ENCODE measurements at regions not wholly inside any gene's neighbourhood (a gene's known extent, or its start where the extent isn't known, plus 50 kb on each side); places are given as distances from the start of the nearest gene placed in this dataset.

DNA sequence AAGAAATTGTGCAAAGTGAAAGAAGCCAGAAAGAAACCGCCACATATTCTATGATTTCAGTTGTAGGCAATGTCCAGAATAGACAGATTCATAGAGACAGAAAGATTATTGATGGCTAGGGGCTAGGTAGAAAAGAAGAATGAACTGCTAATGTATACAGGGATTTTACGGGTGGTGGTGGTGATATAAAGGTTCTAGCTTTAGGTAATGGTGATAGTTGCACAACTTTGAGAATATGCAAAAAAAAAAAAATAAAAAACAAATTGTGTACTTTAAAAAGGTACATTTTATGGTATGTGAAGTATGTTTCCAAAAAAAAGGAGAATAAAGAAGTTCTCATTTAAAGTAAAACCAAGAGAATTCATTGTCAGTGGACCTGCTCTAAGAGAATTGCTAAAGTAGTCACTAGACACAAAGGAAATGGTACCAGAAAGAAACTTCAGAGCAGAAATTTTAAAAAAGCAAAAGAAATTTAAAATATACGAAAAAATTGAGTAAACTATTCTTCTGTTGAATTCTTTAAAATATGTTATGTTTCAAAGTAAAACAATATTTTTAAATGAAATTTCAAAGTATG is 680.1 kb downstream of the UQCRFS1 start:
- H3K4me3 ChIP-seq (ENCODE audit: control insufficient read depth, low read depth, low read length), result no peak overlapping the region
- TF ChIP-seq, protein P1, sequence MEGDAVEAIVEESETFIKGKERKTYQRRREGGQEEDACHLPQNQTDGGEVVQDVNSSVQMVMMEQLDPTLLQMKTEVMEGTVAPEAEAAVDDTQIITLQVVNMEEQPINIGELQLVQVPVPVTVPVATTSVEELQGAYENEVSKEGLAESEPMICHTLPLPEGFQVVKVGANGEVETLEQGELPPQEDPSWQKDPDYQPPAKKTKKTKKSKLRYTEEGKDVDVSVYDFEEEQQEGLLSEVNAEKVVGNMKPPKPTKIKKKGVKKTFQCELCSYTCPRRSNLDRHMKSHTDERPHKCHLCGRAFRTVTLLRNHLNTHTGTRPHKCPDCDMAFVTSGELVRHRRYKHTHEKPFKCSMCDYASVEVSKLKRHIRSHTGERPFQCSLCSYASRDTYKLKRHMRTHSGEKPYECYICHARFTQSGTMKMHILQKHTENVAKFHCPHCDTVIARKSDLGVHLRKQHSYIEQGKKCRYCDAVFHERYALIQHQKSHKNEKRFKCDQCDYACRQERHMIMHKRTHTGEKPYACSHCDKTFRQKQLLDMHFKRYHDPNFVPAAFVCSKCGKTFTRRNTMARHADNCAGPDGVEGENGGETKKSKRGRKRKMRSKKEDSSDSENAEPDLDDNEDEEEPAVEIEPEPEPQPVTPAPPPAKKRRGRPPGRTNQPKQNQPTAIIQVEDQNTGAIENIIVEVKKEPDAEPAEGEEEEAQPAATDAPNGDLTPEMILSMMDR (IDR thresholded peaks at IDR 0.05; ENCODE audit: control insufficient read depth, insufficient read depth, low read depth, low read length, missing control alignments), result no peak
- no peak for DNase-seq (ENCODE audit: low read depth)

DNA sequence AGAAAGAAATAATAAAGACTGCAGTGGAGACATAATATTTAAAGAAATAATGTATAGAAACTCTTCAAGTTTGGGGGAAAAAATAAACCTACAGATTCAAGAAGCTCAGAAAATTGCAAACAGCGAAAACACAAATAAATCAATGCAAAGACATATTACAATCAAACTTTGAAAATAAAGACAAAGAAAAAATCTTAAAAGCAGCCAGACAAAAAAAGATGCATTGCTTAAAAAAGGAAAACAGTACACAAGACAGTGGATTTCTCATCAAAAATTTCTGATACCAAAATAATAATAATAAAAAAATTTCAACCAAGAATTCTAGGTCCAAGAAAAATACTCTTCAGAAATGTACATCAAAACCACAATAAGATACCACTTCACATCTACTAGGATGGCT is 681.0 kb downstream of the UQCRFS1 start:
- TF ChIP-seq, protein P1 (IDR thresholded peaks at IDR 0.05; ENCODE audit: control insufficient read depth, insufficient read depth, low read depth, low read length, missing control alignments), result no peak
- H3K4me3 ChIP-seq (ENCODE audit: control insufficient read depth, low read depth, low read length), result no peak overlapping the region
- no peak for DNase-seq (ENCODE audit: low read depth)

DNA sequence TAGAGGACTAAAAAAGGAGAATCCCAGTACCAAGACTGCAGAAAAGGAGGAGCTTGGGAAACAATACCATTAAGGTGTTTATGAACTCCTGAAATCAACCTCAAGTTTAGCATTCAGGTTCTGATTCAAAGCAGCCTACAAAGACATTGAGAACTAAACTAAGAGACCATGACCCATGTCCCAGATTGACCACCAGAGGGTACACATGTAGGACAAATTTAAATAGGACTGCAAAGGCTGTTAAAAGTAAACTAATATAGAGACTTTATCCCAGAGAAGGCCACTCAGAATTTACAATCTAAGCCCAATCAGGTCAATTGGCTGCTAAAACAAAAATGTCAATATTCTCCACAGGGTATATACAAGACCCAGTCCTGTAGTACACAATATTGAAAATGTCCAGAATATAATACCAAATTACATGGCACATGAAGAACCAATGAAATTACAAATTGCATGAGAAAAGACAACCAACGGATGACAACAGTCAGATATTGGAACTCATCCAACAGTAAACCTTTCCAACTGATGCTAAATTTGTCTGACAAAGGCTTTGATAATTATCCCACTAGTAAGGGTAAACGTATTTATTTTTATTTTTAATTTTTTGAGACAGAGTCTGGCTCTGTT is 682.4 kb downstream of the UQCRFS1 start:
- no peak overlapping the region for H3K4me3 ChIP-seq (ENCODE audit: control insufficient read depth, low read depth, low read length)
- TF ChIP-seq, protein P1 (IDR thresholded peaks at IDR 0.05; ENCODE audit: control insufficient read depth, insufficient read depth, low read depth, low read length, missing control alignments), result no peak
- DNase-seq (ENCODE audit: low read depth), result no peak

DNA sequence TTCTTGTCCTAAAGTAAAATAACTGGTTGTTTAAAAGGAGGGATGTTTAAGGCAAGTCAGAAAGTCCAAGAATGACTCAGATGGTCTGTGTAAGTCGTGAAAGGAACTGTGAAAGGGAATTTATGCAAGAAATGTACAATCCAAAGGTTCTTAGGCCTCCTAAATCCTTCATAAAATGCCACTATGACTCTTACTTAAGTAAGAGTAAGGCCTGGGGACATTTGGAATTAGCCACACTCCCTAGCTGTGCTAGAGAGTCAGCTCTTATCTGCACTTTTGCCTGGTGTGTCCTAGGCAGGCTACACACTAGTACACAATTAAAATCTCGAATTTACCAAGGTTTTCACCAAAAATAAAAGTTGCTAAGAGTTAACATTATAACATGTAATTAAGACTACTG is 686.9 kb downstream of the UQCRFS1 start:
- TF ChIP-seq, protein P1 (IDR thresholded peaks at IDR 0.05; ENCODE audit: control insufficient read depth, insufficient read depth, low read depth, low read length, missing control alignments), result no peak
- H3K4me3 ChIP-seq (ENCODE audit: control insufficient read depth, low read depth, low read length), result no peak overlapping the region
- no peak for DNase-seq (ENCODE audit: low read depth)

DNA sequence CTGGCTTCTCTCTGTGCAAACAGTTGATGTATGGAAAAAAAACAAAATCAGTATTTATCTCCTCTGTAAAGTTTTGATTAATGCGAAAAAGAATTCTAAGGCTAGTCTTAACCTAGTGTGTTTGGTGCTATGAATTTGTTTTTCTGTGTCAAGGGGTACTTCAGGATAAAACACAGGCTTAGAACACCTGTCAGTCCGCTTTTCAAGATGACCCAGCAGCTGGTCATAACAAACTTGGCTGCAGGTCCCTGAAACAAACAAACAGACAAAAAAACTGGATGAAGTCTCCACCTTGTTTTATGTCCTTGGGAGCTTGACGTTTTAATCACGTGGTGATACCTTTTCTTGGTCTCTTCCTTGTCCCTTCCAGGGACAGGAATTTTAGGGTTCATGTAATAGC is 689.3 kb downstream of the UQCRFS1 start:
- DNase-seq (ENCODE audit: low read depth), result no peak
- TF ChIP-seq, protein P1 (IDR thresholded peaks at IDR 0.05; ENCODE audit: control insufficient read depth, insufficient read depth, low read depth, low read length, missing control alignments), result no peak
- H3K4me3 ChIP-seq (ENCODE audit: control insufficient read depth, low read depth, low read length), result no peak overlapping the region

DNA sequence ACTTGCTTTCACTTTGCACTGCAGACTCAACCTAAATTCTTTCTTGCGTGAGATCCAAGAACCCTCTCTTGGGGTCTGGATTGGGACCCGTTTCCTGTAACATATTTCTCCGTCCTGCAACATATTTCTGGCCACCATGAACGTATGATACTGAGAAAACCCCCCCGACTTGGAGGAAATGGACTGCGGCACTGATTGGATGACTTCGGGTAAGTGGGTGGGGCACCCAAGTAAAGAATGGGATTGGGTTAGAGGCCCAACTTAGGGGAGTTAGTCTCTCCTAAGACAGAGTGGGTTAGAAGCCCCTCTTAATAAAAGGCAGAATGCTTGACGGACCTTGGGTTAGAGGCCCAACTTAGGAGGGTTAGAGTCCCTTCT is 690.4 kb downstream of the UQCRFS1 start:
- TF ChIP-seq, protein P1 (IDR thresholded peaks at IDR 0.05; ENCODE audit: control insufficient read depth, insufficient read depth, low read depth, low read length, missing control alignments), result no peak
- no peak for DNase-seq (ENCODE audit: low read depth)
- H3K4me3 ChIP-seq (ENCODE audit: control insufficient read depth, low read depth, low read length), result no peak overlapping the region
